K562 (cell line): ENCODE measurements at regions not wholly inside any gene's neighbourhood (a gene's known extent, or its start where the extent isn't known, plus 50 kb on each side); places are given as distances from the start of the nearest gene placed in this dataset.

Experiments used
- ATAC-seq: fragments of 200-7000 bp; cut with Tn5 transposase; 3 replicates; pipeline ENCODE4 v1.9.1; 2020; ENCODE audit warnings: moderate library complexity
- BruUV-seq: library from RNA; stranded (reverse); fragments of 400-500 nt; replicated peaks from 2 replicates; lab custom pipeline; 2021; lab: Mats Ljungman, UMichigan
- CTCF ChIA-PET: fragments of 300-600 bp; formaldehyde crosslinking; extraction: SDS; loops from one replicate; lab custom pipeline; 2021; ENCODE audit warnings: low intra/inter-chr PET ratio; lab: Yijun Ruan, JAX
- POLR2A ChIA-PET: fragments of 300-600, 350-650 bp; sonication (Branson Sonifier 250); formaldehyde crosslinking; extraction: SDS; loops from one replicate; lab custom pipeline; 2021; ENCODE audit warnings: antibody characterized with exemption, inconsistent platforms; lab: Yijun Ruan, JAX
- DNase-seq, 4 experiments: peaks; one replicate each; pipeline versions ENCODE4 v3.0.0 to v3.0.0-alpha.2; 2011 to 2018; ENCODE audit warnings: low spot score in 3 of 4, mixed read lengths in 3 of 4; ENCODE audit errors: extremely low read depth in 1 of 4
- FAIRE-seq: peaks from 2 replicates; lab custom pipeline; 2011; peaks lifted over from hg19 to GRCh38; lab: Jason Lieb, UNC
- H2AFZ ChIP-seq: 2 replicates; pipeline ENCODE4 v1.6.0; 2011; ENCODE audit warnings: low read depth, low read length, control low read depth, inconsistent platforms
- H3K27ac ChIP-seq: fragments of 200-600 bp; 3 replicates; pipeline ENCODE4 v1.8.0; 2011; ENCODE audit warnings: low read depth, mild to moderate bottlenecking, control low read depth, inconsistent platforms, low read length, moderate library complexity, mixed read lengths; ENCODE audit errors: extremely low read depth
- H3K27me3 ChIP-seq, 2 experiments: fragments of 300-600 bp in 1 of 2; 2 replicates in 1 of 2; 3 replicates in 1 of 2; pipeline versions ENCODE4 v1.6.0 to v1.8.0; 2011; ENCODE audit warnings: inconsistent platforms in 2 of 2, low read length in 2 of 2, mild to moderate bottlenecking in 1 of 2, mixed read lengths in 1 of 2, moderate library complexity in 1 of 2; ENCODE audit not compliant: control insufficient read depth in 2 of 2, insufficient read depth in 2 of 2
- H3K36me3 ChIP-seq: fragments of 300-600 bp; 3 replicates; pipeline ENCODE4 v1.8.0; 2011; ENCODE audit warnings: mild to moderate bottlenecking, low read length, inconsistent platforms; ENCODE audit not compliant: control insufficient read depth, insufficient read depth
- H3K4me1 ChIP-seq, 2 experiments: fragments of 200-600 bp in 1 of 2; replicated peaks in 1 of 2; 2 replicates in 1 of 2; 3 replicates in 1 of 2; pipeline versions ENCODE4 v1.5.1 to v1.8.0; 2011; ENCODE audit warnings: inconsistent platforms in 2 of 2, low read length in 2 of 2, mild to moderate bottlenecking in 1 of 2, mixed read lengths in 1 of 2, moderate library complexity in 1 of 2; ENCODE audit not compliant: control insufficient read depth in 2 of 2, insufficient read depth in 2 of 2
- H3K4me2 ChIP-seq: 2 replicates; pipeline ENCODE4 v1.6.1; 2011; ENCODE audit warnings: low read length, control low read depth, inconsistent platforms, mixed read lengths; ENCODE audit not compliant: insufficient read depth
- H3K4me3 ChIP-seq: fragments of 200-600 bp; sonication (generic), shearing (Covaris generic); 2 replicates; pipeline ENCODE4 v1.5.1; 2016; ENCODE audit warnings: control low read depth, inconsistent platforms
- H3K79me2 ChIP-seq: fragments of 200-600 bp; 3 replicates; pipeline ENCODE4 v1.8.0; 2011; ENCODE audit warnings: low read length, inconsistent platforms; ENCODE audit not compliant: control insufficient read depth, insufficient read depth
- H3K9ac ChIP-seq, 2 experiments: 2 replicates each; pipeline versions ENCODE4 v1.6.0 to v1.6.1; 2011; ENCODE audit warnings: low read depth in 2 of 2, low read length in 2 of 2, control low read depth in 1 of 2, inconsistent platforms in 1 of 2, mild to moderate bottlenecking in 1 of 2, mixed read lengths in 1 of 2; ENCODE audit not compliant: insufficient read depth in 1 of 2
- H3K9me1 ChIP-seq: one replicate; pipeline ENCODE4 v1.6.0; 2011; ENCODE audit warnings: inconsistent platforms, mild to moderate bottlenecking, low read length, moderate library complexity; ENCODE audit not compliant: control insufficient read depth, insufficient read depth
- H3K9me3 ChIP-seq: replicated peaks from 2 replicates; pipeline ENCODE4 v1.5.1; 2011; ENCODE audit warnings: low read depth, low read length, inconsistent platforms; ENCODE audit not compliant: control insufficient read depth, insufficient read depth
- H4K20me1 ChIP-seq: replicated peaks from 2 replicates; pipeline ENCODE4 v1.6.1; 2011; ENCODE audit warnings: low read length, inconsistent platforms, mixed read lengths; ENCODE audit not compliant: control insufficient read depth, insufficient read depth
- CHD1 ChIP-seq: fragments of 200-600 bp; sonication (generic); IDR thresholded peaks from one replicate; pipeline ENCODE4 v1.6.1; 2012; ENCODE audit warnings: mild to moderate bottlenecking, moderate library complexity, low read length, inconsistent platforms
- CREB5 ChIP-seq: fragments of 250-450 bp; sonication (Bioruptor Pico); IDR thresholded peaks from 2 replicates; pipeline ENCODE4 v1.5.0; 2020; ENCODE audit warnings: mild to moderate bottlenecking
- IFI16 ChIP-seq: fragments of 250-450 bp; sonication (Bioruptor Pico); IDR thresholded peaks from 2 replicates; pipeline ENCODE4 v2.1.2; 2022; ENCODE audit warnings: mild to moderate bottlenecking, inconsistent platforms
- KHSRP ChIP-seq: fragments of 450-650 bp; IDR thresholded peaks from 2 replicates; pipeline ENCODE4 v1.6.1; 2017
- KLF10 ChIP-seq: fragments of 250-450 bp; sonication (Bioruptor Pico); IDR thresholded peaks from 2 replicates; pipeline ENCODE4 v1.6.1; 2021; ENCODE audit warnings: matching md5 sums
- MECOM ChIP-seq: fragments of 250-450 bp; sonication (Bioruptor Pico); IDR thresholded peaks from 2 replicates; pipeline ENCODE4 v1.8.0; 2022; ENCODE audit warnings: inconsistent platforms
- REST ChIP-seq, 2 experiments: fragments of 450-650 bp; formaldehyde crosslinking in 1 of 2; IDR thresholded peaks; 2 replicates each; pipeline versions ENCODE4 v1.4.0 to v1.6.1; 2014 to 2020; ENCODE audit warnings: mild to moderate bottlenecking in 2 of 2, borderline replicate concordance in 1 of 2, low read depth in 1 of 2
- RHOXF2B ChIP-seq: fragments of 250-450 bp; sonication (Bioruptor Pico); conservative IDR thresholded peaks from 2 replicates; pipeline ENCODE4 v1.5.1; 2021
- SNAPC5 ChIP-seq: fragments of 250-450 bp; sonication (Bioruptor Pico); IDR thresholded peaks from 2 replicates; pipeline ENCODE4 v1.8.0; 2021; ENCODE audit warnings: moderate library complexity, mild to moderate bottlenecking, inconsistent platforms
- SRSF7 ChIP-seq: fragments of 200-400 bp; formaldehyde crosslinking; optimal IDR thresholded peaks from 2 replicates; pipeline ENCODE3; 2017; ENCODE audit warnings: mild to moderate bottlenecking, low read depth, low read length
- WGBS: fragments of 100-300 bp; shearing (Covaris generic); methylation state at CpG from one replicate; pipeline ENCODE4 v1.1.6; 2016; ENCODE audit warnings: low coverage, mixed read lengths; ENCODE audit not compliant: insufficient coverage; ENCODE audit errors: missing lambda C conversion rate; 5-methylcytosine and 5-hydroxymethylcytosine counted together
- in situ Hi-C: fragments of 300-500 bp; cut with MboI; formaldehyde crosslinking; loops from 4 replicates; pipeline ENCODE4 v1.15.0; 2018; ENCODE audit warnings: inconsistent platforms, mixed read lengths
- intact Hi-C: fragments of 100-400 bp; cut with micrococcal nuclease; formaldehyde crosslinking; loops from 2 replicates; pipeline ENCODE4 v1.14.2; 2022
- TF ChIP-seq, protein P1 (sequence below): sonication (generic); formaldehyde crosslinking; IDR thresholded peaks from 2 replicates; pipeline ENCODE4 v1.8.1; 2023; ENCODE audit warnings: mild to moderate bottlenecking, missing genetic modification reagents

GRCh38 chr14:42872786-42873185 is 1266.1 kb downstream of the LRFN5 start:
- in situ Hi-C loops, result no loop called here
- 0% methylated on average over 3 of the region's 3 CpGs for WGBS
- ChIA-PET CTCF (no interaction called here), POLR2A (no interaction called here)
- Histone ChIP-seq H3K36me3 (no peaks in the 10 kb centered on the region), H3K27me3 (no peaks in the 10 kb centered on the region), H4K20me1 (no peaks in the 10 kb centered on the region), H3K4me1 (no peaks in the 10 kb centered on the region), H3K9ac (no peak overlapping the region), H3K9me3 (no peaks in the 10 kb centered on the region), H3K9me1 (no peaks in the 10 kb centered on the region), H3K4me2 (no peak overlapping the region), H3K4me3 (no peak overlapping the region), H2AFZ (no peak overlapping the region), H3K27ac (no peak overlapping the region), H3K79me2 (no peaks in the 10 kb centered on the region)
- ATAC-seq (no peak), FAIRE-seq (no peak), DNase-seq (no peak)
- intact Hi-C loops, result no loop called here
- BruUV-seq, result no TSS peak
- TF ChIP-seq KLF10 (CRISPR knock-in tag), result no peak
- no peak for TF ChIP-seq IFI16
- no peak for TF ChIP-seq CHD1
- no peak for TF ChIP-seq RHOXF2B (CRISPR knock-in tag)
- no peak for TF ChIP-seq SNAPC5 (CRISPR knock-in tag)
- no peak for TF ChIP-seq MECOM (CRISPR knock-in tag)
- no peak for TF ChIP-seq REST (IDR thresholded peaks at IDR 0.05; ENCODE audit: borderline replicate concordance)
- TF ChIP-seq REST (CRISPR knock-in tag; IDR thresholded peaks at IDR 0.05; ENCODE audit: low read depth), result no peak
- no peak for TF ChIP-seq KHSRP
- no peak for TF ChIP-seq SRSF7
- no peak for TF ChIP-seq CREB5
- TF ChIP-seq, protein P1, sequence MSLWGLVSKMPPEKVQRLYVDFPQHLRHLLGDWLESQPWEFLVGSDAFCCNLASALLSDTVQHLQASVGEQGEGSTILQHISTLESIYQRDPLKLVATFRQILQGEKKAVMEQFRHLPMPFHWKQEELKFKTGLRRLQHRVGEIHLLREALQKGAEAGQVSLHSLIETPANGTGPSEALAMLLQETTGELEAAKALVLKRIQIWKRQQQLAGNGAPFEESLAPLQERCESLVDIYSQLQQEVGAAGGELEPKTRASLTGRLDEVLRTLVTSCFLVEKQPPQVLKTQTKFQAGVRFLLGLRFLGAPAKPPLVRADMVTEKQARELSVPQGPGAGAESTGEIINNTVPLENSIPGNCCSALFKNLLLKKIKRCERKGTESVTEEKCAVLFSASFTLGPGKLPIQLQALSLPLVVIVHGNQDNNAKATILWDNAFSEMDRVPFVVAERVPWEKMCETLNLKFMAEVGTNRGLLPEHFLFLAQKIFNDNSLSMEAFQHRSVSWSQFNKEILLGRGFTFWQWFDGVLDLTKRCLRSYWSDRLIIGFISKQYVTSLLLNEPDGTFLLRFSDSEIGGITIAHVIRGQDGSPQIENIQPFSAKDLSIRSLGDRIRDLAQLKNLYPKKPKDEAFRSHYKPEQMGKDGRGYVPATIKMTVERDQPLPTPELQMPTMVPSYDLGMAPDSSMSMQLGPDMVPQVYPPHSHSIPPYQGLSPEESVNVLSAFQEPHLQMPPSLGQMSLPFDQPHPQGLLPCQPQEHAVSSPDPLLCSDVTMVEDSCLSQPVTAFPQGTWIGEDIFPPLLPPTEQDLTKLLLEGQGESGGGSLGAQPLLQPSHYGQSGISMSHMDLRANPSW (CRISPR knock-in tag), result no peak
